Germinal center (tissue), 1 donor: ENCODE measurements at regions not wholly inside any gene's neighbourhood (a gene's known extent, or its start where the extent isn't known, plus 50 kb on each side); places are given as distances from the start of the nearest gene placed in this dataset.
"Not testable (repeated sequence)": the region's sequence is repeated elsewhere in the genome, so short reads cannot be mapped to it uniquely, and the experiment has no call there.

Experiments used
- DNase-seq: peaks from one replicate; pipeline ENCODE4 v3.0.0; 2012; ENCODE audit warnings: mixed read lengths, low spot score

GRCh38 chr4:151522866-151523519 lies 114.0 kb downstream of the FHIP1A start:
- no peak for DNase-seq

GRCh38 chr4:151524610-151525009 lies 115.6 kb downstream of the FHIP1A start:
- DNase-seq = no peak

GRCh38 chr4:151526489-151526888 lies 117.5 kb downstream of the FHIP1A start:
- not testable (repeated sequence) for DNase-seq

GRCh38 chr4:151527699-151528098 lies 118.7 kb downstream of the FHIP1A start:
- no peak for DNase-seq

GRCh38 chr4:151529187-151529586 lies 120.2 kb downstream of the FHIP1A start:
- no peak for DNase-seq

- DNase-seq = no peak
Measured at GRCh38 chr4:151530230-151530629, 121.3 kb downstream of the FHIP1A start.

- no peak for DNase-seq
Measured at GRCh38 chr4:151530783-151531182, 121.8 kb downstream of the FHIP1A start.

- DNase-seq = no peak
Measured at GRCh38 chr4:151532001-151532708, 123.2 kb downstream of the FHIP1A start.

- no peak for DNase-seq
Measured at GRCh38 chr4:151534195-151534594, 125.2 kb downstream of the FHIP1A start.

GRCh38 chr4:151535366-151535765 lies 126.4 kb downstream of the FHIP1A start:
- no peak for DNase-seq

- no peak for DNase-seq
Measured at GRCh38 chr4:151537687-151538086, 128.7 kb downstream of the FHIP1A start.

- no peak for DNase-seq
Measured at GRCh38 chr4:151538963-151539362, 130.0 kb downstream of the FHIP1A start.

- no peak for DNase-seq
Measured at GRCh38 chr4:151540728-151541388, 131.9 kb downstream of the FHIP1A start.

GRCh38 chr4:151541389-151542071 lies 132.6 kb downstream of the FHIP1A start:
- no peak for DNase-seq

- no peak for DNase-seq
Measured at GRCh38 chr4:151548708-151549107, 139.7 kb downstream of the FHIP1A start.

GRCh38 chr4:151549378-151549777 lies 140.4 kb downstream of the FHIP1A start:
- DNase-seq = not testable (repeated sequence)

GRCh38 chr4:151553874-151554273 lies 144.9 kb downstream of the FHIP1A start:
- no peak for DNase-seq

- no peak for DNase-seq
Measured at GRCh38 chr4:151555151-151555945, 146.4 kb downstream of the FHIP1A start.

- no peak for DNase-seq
Measured at GRCh38 chr4:151558496-151559113, 149.6 kb downstream of the FHIP1A start.

- DNase-seq = no peak
Measured at GRCh38 chr4:151559595-151559994, 150.6 kb downstream of the FHIP1A start.

- DNase-seq = no peak
Measured at GRCh38 chr4:151561551-151562256, 152.7 kb downstream of the FHIP1A start.
